Kidney (tissue), 13 donors: ENCODE measurements at regions not wholly inside any gene's neighbourhood (a gene's known extent, or its start where the extent isn't known, plus 50 kb on each side); places are given as distances from the start of the nearest gene placed in this dataset.

Experiments used
- DNase-seq, 5 donors: peaks; one replicate each; pipeline ENCODE4 v3.0.0-alpha.2; 2013 to 2020
- FAIRE-seq: peaks from 2 replicates; lab custom pipeline; 2012; peaks lifted over from hg19 to GRCh38; lab: Jason Lieb, UNC
- H3K27ac ChIP-seq, 2 donors: one replicate each; pipeline ENCODE4 v1.7.0; 2013; ENCODE audit warnings: low read depth in 2 of 2, low read length in 2 of 2, inconsistent platforms in 1 of 2
- H3K27me3 ChIP-seq: one replicate; pipeline ENCODE4 v1.7.1; 2013; ENCODE audit warnings: low read length, inconsistent platforms; ENCODE audit not compliant: control insufficient read depth, insufficient read depth
- H3K36me3 ChIP-seq, 3 donors: one replicate each; pipeline versions ENCODE4 v1.7.0 to v1.7.1; 2013; ENCODE audit warnings: low read length in 3 of 3, control low read depth in 1 of 3, inconsistent platforms in 1 of 3; ENCODE audit not compliant: insufficient read depth in 3 of 3, control insufficient read depth in 2 of 3
- H3K4me1 ChIP-seq, 3 donors: one replicate each; pipeline versions ENCODE4 v1.7.0 to v1.7.1; 2013; ENCODE audit warnings: low read length in 3 of 3, inconsistent platforms in 1 of 3, low read depth in 1 of 3; ENCODE audit not compliant: control insufficient read depth in 2 of 3, insufficient read depth in 2 of 3
- H3K4me3 ChIP-seq, 3 donors: one replicate each; pipeline versions ENCODE4 v1.7.0 to v1.8.1; 2013; ENCODE audit warnings: low read length in 3 of 3, control low read depth in 1 of 3, inconsistent platforms in 1 of 3
- H3K9ac ChIP-seq, 3 donors: one replicate each; pipeline versions ENCODE4 v1.7.0 to v1.7.1; 2013; ENCODE audit warnings: low read length in 3 of 3, control low read depth in 1 of 3, inconsistent platforms in 1 of 3
- H3K9me3 ChIP-seq, 3 donors: one replicate each; pipeline versions ENCODE4 v1.7.0 to v1.7.1; 2013; ENCODE audit warnings: low read length in 3 of 3, control low read depth in 1 of 3, inconsistent platforms in 1 of 3; ENCODE audit not compliant: control insufficient read depth in 2 of 3, insufficient read depth in 1 of 3
- CTCF ChIP-seq: IDR thresholded peaks from 3 replicates; pipeline ENCODE4 v1.5.1; 2012; ENCODE audit warnings: mild to moderate bottlenecking, moderate library complexity, borderline replicate concordance; ENCODE audit not compliant: insufficient read depth; ENCODE audit errors: extremely low read depth
- intact Hi-C: fragments of 100-400 bp; cut with DNase I; formaldehyde crosslinking; loops from one replicate; pipeline ENCODE4 v1.11.1; 2022
- donor health status: control.
- donor health status: control.
- donor health status: control.
- donor health status: control.
- donor health status: control.
- donor health status: DM: yes; HTN: yes; CAD: no.
- donor health status: Normal renal cell carcinoma (clear cell type).

DNA sequence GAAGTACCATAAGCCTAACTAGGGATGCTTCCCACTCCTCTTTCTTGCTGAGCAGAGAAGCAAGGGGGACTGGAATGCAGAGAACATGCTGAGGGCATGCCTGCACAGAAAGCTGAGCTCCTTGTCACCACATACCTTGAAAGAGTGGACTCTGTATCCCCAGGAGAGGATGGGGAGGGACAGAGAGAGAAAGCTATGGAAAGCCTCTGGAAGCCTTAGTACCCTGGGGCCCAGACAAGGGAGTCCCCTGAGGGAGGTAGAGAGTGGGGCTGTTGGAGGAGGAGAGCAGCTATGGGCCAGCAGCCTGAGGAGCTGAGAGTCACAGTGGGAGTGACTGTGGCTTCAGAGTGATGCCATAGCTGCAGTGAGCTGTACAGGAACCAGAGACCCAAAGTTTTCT is 77.9 kb downstream of the RTL9 start:
- intact Hi-C loops: no loop called here
- Histone ChIP-seq H3K9me3 (no peaks in the 10 kb centered on the region), H3K27me3 (peaks cover 10% of the 10 kb centered on the region), H3K36me3 (no peaks in the 10 kb centered on the region), H3K4me1 (no peaks in the 10 kb centered on the region), H3K9ac (no peak overlapping the region), H3K27ac (no peak overlapping the region), H3K4me3 (no peak overlapping the region)
- TF ChIP-seq CTCF: no peak
- DNase-seq: no peak
- FAIRE-seq: no peak

DNA sequence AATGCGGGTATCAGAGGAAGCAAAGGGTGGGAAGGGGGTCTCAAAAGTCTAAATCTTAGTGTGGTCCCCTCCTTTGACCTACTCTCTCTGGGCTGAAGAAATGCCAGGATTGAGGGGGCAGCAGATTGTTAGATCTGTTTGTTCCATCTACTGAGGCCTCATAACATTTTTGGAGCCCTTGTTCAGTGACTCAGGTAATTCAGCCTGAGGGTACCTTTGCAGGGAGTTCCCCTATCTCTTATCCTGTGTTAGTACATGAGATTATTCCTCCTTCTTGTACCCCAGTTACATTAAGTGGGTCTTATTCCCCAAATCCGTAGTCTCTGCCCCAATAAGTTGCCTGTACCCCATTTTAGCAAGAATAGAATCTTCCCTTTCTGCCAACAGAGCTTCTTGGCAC is 79.0 kb downstream of the RTL9 start:
- no peak overlapping the region for H3K9ac ChIP-seq
- DNase-seq: no peak
- H3K27ac ChIP-seq: no peak overlapping the region
- no peaks in the 10 kb centered on the region for H3K4me1 ChIP-seq
- no peaks in the 10 kb centered on the region for H3K9me3 ChIP-seq
- intact Hi-C loops: no loop called here
- no peak for FAIRE-seq
- peaks cover 13% of the 10 kb centered on the region for H3K27me3 ChIP-seq
- no peaks in the 10 kb centered on the region for H3K36me3 ChIP-seq
- no peak for TF ChIP-seq CTCF
- H3K4me3 ChIP-seq: no peak overlapping the region

GRCh38 chrX:110440016-110440805 is 81.6 kb downstream of the RTL9 start:
- FAIRE-seq: no peak
- Histone ChIP-seq H3K4me1 (no peaks in the 10 kb centered on the region), H3K9ac (no peak overlapping the region), H3K36me3 (no peaks in the 10 kb centered on the region), H3K4me3 (no peak overlapping the region), H3K27me3 (peaks cover 7% of the 10 kb centered on the region), H3K9me3 (no peaks in the 10 kb centered on the region), H3K27ac (no peak overlapping the region)
- intact Hi-C loops: no loop called here
- DNase-seq: no peak
- TF ChIP-seq CTCF: no peak
